ENCODE measurements at regions not wholly inside any gene's neighbourhood (a gene's known extent, or its start where the extent isn't known, plus 50 kb on each side); places are given as distances from the start of the nearest gene placed in this dataset.

- Histone ChIP-seq H3K79me2 (ENCODE audit: insufficient read depth, low read length) (no peaks in the 10 kb centered on the region), H3T11ph (ENCODE audit: low read length) (no peak overlapping the region), H3K27me3 (ENCODE audit: insufficient read depth, low read length) (no peaks in the 10 kb centered on the region), H3K9me3 (ENCODE audit: control insufficient read depth, low read depth, low read length) (no peaks in the 10 kb centered on the region), H4K91ac (ENCODE audit: insufficient read length, low read depth, low read length) (no peak overlapping the region), H4K8ac (replicated peaks; ENCODE audit: insufficient read length, low read depth, low read length) (no peak overlapping the region), H3K18ac (ENCODE audit: insufficient read length, low read depth, low read length) (no peak overlapping the region), H2BK12ac (ENCODE audit: insufficient read length, low read depth, low read length) (no peak overlapping the region), H2BK20ac (ENCODE audit: low read depth, low read length, poor library complexity, severe bottlenecking) (no peak overlapping the region), H3K4me2 (ENCODE audit: insufficient read depth, insufficient read length, low read length) (no peak overlapping the region), H3K4ac (ENCODE audit: low read depth, low read length) (no peak overlapping the region), H2BK5ac (ENCODE audit: insufficient read length, low read length) (no peak overlapping the region), H4K20me1 (ENCODE audit: control insufficient read depth, insufficient read depth, insufficient read length) (no peaks in the 10 kb centered on the region), H3K79me1 (ENCODE audit: insufficient read depth, low read depth, low read length, poor library complexity, severe bottlenecking) (no peaks in the 10 kb centered on the region), H4K5ac (ENCODE audit: insufficient read length, low read depth, low read length) (no peak overlapping the region), H2BK15ac (ENCODE audit: low read depth, low read length) (no peak overlapping the region), H3K4me1 (ENCODE audit: insufficient read depth, low read length) (no peaks in the 10 kb centered on the region), H3K23me2 (ENCODE audit: insufficient read length, low read depth, low read length, poor library complexity, severe bottlenecking) (no peaks in the 10 kb centered on the region), H2AFZ (ENCODE audit: low read length) (no peak overlapping the region), H2BK120ac (ENCODE audit: low read depth, low read length, poor library complexity, severe bottlenecking) (no peak overlapping the region), H3K14ac (ENCODE audit: insufficient read depth, low read length) (no peak overlapping the region), H3K56ac (ENCODE audit: insufficient read length, low read depth, low read length) (no peak overlapping the region), H3K9ac (ENCODE audit: extremely low read depth, insufficient read length, low read length) (no peak overlapping the region), H3K27ac (ENCODE audit: insufficient read length, low read depth, low read length) (no peak overlapping the region), H3K23ac (ENCODE audit: insufficient read length, low read depth, low read length) (no peak overlapping the region), H2AK5ac (ENCODE audit: insufficient read length, low read length) (no peak overlapping the region)
- no peak for DNase-seq
- Mint-ChIP-seq H3K4me3 (no peak overlapping the region), H3K9me3 (peaks cover 16 to 17% of the 10 kb centered on the region in 2 experiments), H3K27ac (no peak overlapping the region), H3K4me1 (no peaks in the 10 kb centered on the region), H3K27me3 (ENCODE audit: low read depth) (no peaks in the 10 kb centered on the region; the same call in 1 of the 2 replicates), H3K36me3 (ENCODE audit: insufficient read depth in 1 of 3, low read depth in 3 of 3) (peaks cover 2 to 17% (median 12%) of the 10 kb centered on the region in 3 experiments; a peak in 6 of 7 replicates)
- TF ChIP-seq, protein P1, sequence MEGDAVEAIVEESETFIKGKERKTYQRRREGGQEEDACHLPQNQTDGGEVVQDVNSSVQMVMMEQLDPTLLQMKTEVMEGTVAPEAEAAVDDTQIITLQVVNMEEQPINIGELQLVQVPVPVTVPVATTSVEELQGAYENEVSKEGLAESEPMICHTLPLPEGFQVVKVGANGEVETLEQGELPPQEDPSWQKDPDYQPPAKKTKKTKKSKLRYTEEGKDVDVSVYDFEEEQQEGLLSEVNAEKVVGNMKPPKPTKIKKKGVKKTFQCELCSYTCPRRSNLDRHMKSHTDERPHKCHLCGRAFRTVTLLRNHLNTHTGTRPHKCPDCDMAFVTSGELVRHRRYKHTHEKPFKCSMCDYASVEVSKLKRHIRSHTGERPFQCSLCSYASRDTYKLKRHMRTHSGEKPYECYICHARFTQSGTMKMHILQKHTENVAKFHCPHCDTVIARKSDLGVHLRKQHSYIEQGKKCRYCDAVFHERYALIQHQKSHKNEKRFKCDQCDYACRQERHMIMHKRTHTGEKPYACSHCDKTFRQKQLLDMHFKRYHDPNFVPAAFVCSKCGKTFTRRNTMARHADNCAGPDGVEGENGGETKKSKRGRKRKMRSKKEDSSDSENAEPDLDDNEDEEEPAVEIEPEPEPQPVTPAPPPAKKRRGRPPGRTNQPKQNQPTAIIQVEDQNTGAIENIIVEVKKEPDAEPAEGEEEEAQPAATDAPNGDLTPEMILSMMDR (conservative IDR thresholded peaks at IDR 0.05), result no peak
Observed at GRCh38 chr9:82531795-82532194, 531.1 kb downstream of the RASEF start.
